ENCODE measurements at regions not wholly inside any gene's neighbourhood (a gene's known extent, or its start where the extent isn't known, plus 50 kb on each side); places are given as distances from the start of the nearest gene placed in this dataset.

DNA sequence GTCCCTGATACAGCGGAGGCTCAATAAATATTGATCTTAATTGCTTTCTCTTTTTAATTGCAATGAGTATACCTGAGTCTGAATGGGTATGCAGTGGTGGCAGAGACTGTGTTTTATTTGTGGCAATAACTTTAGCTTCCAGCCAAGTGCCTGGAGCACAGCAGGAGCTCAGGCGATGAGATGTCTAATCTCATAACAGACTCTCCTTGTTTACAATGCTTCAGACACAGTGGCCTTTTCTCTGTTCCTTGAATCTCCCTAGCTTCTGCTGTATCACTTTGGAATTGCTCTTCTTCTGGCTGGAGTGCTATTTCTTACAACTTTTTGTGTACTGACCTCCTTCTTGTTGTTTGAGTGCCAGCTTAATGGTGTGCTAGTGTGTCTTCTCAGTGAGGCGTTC lies 91.5 kb upstream of the UNC5C start:
- intact Hi-C loops (cut with DNase I), result no loop called here
- TF ChIP-seq, protein P1, sequence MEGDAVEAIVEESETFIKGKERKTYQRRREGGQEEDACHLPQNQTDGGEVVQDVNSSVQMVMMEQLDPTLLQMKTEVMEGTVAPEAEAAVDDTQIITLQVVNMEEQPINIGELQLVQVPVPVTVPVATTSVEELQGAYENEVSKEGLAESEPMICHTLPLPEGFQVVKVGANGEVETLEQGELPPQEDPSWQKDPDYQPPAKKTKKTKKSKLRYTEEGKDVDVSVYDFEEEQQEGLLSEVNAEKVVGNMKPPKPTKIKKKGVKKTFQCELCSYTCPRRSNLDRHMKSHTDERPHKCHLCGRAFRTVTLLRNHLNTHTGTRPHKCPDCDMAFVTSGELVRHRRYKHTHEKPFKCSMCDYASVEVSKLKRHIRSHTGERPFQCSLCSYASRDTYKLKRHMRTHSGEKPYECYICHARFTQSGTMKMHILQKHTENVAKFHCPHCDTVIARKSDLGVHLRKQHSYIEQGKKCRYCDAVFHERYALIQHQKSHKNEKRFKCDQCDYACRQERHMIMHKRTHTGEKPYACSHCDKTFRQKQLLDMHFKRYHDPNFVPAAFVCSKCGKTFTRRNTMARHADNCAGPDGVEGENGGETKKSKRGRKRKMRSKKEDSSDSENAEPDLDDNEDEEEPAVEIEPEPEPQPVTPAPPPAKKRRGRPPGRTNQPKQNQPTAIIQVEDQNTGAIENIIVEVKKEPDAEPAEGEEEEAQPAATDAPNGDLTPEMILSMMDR (IDR thresholded peaks at IDR 0.05), result no peak
- no peak for TF ChIP-seq POLR2A (IDR thresholded peaks at IDR 0.05)
- TF ChIP-seq POLR2AphosphoS5 (IDR thresholded peaks at IDR 0.05), result no peak
- no peaks in the 10 kb centered on the region for H3K4me1 ChIP-seq (replicated peaks)
- no peaks in the 10 kb centered on the region for H3K9me3 ChIP-seq
- no peaks in the 10 kb centered on the region for H3K27me3 ChIP-seq (replicated peaks; ENCODE audit: insufficient read depth)
- H3K4me3 ChIP-seq, result no peak overlapping the region
- WGBS, result 42% methylated on average over 3 of the region's 3 CpGs
- no peak overlapping the region for H3K27ac ChIP-seq
- DNase-seq (ENCODE audit: low spot score), result no peak
- no peaks in the 10 kb centered on the region for H3K36me3 ChIP-seq

DNA sequence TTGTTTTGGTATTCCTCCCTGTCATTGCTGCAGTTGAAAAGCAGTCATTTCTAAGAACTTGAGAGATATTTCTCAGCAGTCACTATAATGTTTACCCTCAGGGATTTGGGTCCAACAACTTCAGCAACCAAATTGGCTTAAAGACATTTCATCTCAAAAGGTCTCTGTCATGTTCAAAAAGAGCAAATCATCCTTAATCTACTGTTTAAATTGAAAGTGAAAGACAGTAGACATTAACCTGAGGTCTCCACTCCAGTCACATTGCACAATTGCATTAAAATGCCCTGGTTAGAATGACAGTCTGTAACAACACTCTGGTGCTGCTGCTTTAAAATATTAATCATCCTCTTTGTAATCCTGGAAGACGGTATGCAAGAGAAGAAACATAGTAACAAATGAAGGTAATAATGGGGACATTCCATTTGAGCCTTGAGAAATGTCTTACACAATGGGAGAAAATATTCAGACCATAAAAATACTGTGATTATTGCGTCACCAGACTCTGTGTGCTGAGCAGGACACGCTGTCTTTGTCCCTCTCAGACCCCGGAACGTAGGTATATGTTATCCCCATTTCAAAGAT lies 90.2 kb upstream of the UNC5C start:
- TF ChIP-seq, protein P1 (IDR thresholded peaks at IDR 0.05), result no peak
- TF ChIP-seq POLR2AphosphoS5 (IDR thresholded peaks at IDR 0.05), result no peak
- no peak for TF ChIP-seq POLR2A (IDR thresholded peaks at IDR 0.05)
- Histone ChIP-seq H3K9me3 (no peaks in the 10 kb centered on the region), H3K27ac (no peak overlapping the region), H3K4me3 (no peak overlapping the region), H3K36me3 (no peaks in the 10 kb centered on the region), H3K4me1 (replicated peaks) (no peaks in the 10 kb centered on the region), H3K27me3 (replicated peaks; ENCODE audit: insufficient read depth) (no peaks in the 10 kb centered on the region)
- DNase-seq (ENCODE audit: low spot score), result no peak
- 54% methylated on average over 5 of the region's 5 CpGs for WGBS
- intact Hi-C loops (cut with DNase I), result no loop called here

DNA sequence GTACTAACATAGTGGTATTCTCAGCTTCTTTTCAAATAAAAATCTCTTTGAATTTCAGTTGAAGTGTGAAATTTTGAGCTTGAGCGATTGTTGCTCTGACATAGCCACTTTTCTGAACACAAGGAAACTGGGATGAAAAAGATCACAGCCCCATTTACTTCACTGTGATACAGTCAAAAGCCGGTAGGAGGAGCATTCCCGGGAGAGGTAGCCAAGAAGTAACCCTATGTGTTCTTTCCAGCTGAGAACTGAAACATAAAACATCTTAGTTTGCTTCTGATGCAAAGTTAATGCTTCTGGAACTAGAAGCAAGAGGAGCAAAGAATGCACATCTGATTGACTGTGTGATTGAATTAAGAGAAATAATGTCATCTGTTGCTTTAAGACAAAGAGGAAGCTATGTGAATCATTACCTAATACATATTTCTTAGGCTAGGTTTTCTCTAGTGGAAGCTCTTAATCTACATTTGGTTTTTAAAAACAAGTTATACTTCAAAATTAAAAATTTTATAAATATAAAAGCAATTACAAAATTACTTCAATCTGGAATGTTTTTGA lies 88.3 kb upstream of the UNC5C start:
- TF ChIP-seq POLR2A (IDR thresholded peaks at IDR 0.05), result no peak
- no peak for TF ChIP-seq POLR2AphosphoS5 (IDR thresholded peaks at IDR 0.05)
- TF ChIP-seq, protein P1 (IDR thresholded peaks at IDR 0.05), result no peak
- Histone ChIP-seq H3K36me3 (no peaks in the 10 kb centered on the region), H3K27me3 (replicated peaks; ENCODE audit: insufficient read depth) (no peaks in the 10 kb centered on the region), H3K27ac (no peak overlapping the region), H3K9me3 (no peaks in the 10 kb centered on the region), H3K4me3 (no peak overlapping the region), H3K4me1 (replicated peaks) (no peaks in the 10 kb centered on the region)
- 16% methylated on average over 3 of the region's 3 CpGs for WGBS
- intact Hi-C loops (cut with DNase I), result no loop called here
- no peak for DNase-seq (ENCODE audit: low spot score)

DNA sequence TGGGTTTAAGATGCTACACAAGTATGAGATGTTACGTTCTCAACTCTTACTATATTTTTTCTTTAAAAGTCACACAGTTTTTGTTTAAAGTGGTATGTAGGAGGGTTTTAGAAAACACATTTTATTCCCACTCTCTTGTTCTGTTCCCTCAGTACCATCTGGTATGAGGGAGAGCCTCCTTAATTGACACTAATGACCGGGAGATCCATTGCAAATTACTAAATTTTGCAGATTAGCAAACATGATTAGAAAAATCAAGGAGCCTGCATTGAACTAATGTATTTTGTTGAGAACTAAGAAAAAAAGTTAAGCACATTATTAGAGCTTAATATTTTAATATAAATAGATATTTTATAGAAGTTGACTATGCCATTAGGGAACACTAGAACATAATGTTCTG lies 87.3 kb upstream of the UNC5C start:
- no peak overlapping the region for H3K27ac ChIP-seq
- no peak for DNase-seq (ENCODE audit: low spot score)
- WGBS, result 74% methylated on average over 2 of the region's 2 CpGs
- intact Hi-C loops (cut with DNase I), result no loop called here
- no peaks in the 10 kb centered on the region for H3K27me3 ChIP-seq (replicated peaks; ENCODE audit: insufficient read depth)
- H3K36me3 ChIP-seq, result no peaks in the 10 kb centered on the region
- no peak overlapping the region for H3K4me3 ChIP-seq
- TF ChIP-seq POLR2A (IDR thresholded peaks at IDR 0.05), result no peak
- TF ChIP-seq, protein P1 (IDR thresholded peaks at IDR 0.05), result no peak
- no peak for TF ChIP-seq POLR2AphosphoS5 (IDR thresholded peaks at IDR 0.05)
- H3K9me3 ChIP-seq, result no peaks in the 10 kb centered on the region
- H3K4me1 ChIP-seq (replicated peaks), result no peaks in the 10 kb centered on the region

DNA sequence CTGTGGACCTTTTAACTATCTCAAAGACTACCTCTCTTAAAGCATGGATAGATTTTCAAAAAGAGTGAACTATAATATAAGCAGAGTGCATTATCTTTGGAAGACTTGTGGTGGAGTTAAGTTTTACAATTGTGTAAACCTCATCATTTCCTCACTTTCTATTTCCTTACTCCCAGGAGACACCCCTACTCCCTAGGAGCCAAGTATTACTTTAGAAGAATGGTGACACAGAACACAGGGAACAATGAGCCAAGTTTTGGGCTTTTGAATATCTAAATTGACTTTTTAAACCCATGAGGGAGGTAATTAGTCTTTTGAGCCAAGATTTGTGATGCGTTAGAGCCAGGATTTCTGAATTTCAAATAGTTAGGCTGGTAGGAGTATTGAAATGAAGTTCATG lies 78.9 kb upstream of the UNC5C start:
- H3K4me1 ChIP-seq (replicated peaks), result no peaks in the 10 kb centered on the region
- no peak for DNase-seq (ENCODE audit: low spot score)
- H3K36me3 ChIP-seq, result no peaks in the 10 kb centered on the region
- H3K9me3 ChIP-seq, result no peaks in the 10 kb centered on the region
- no peak overlapping the region for H3K27ac ChIP-seq
- intact Hi-C loops (cut with DNase I), result no loop called here
- H3K4me3 ChIP-seq, result no peak overlapping the region
- TF ChIP-seq POLR2AphosphoS5 (IDR thresholded peaks at IDR 0.05) (no peak), POLR2A (IDR thresholded peaks at IDR 0.05) (no peak)
- TF ChIP-seq, protein P1 (IDR thresholded peaks at IDR 0.05), result no peak
- H3K27me3 ChIP-seq (replicated peaks; ENCODE audit: insufficient read depth), result no peaks in the 10 kb centered on the region
- 80% methylated on average over 1 of the region's 1 CpG for WGBS
